HG02981 (cell line): ENCODE measurements at regions not wholly inside any gene's neighbourhood (a gene's known extent, or its start where the extent isn't known, plus 50 kb on each side); places are given as distances from the start of the nearest gene placed in this dataset.
"Not testable (repeated sequence)": the region's sequence is repeated elsewhere in the genome, so short reads cannot be mapped to it uniquely, and the experiment has no call there.

ENCODE experiments used
- ATAC-seq: cut with Tn5 transposase; IDR thresholded peaks from one replicate; pipeline ENCODE4 v1.9.1; 2021; ENCODE audit warnings: mild to moderate bottlenecking, moderate library complexity; ENCODE audit not compliant: unreplicated experiment

DNA sequence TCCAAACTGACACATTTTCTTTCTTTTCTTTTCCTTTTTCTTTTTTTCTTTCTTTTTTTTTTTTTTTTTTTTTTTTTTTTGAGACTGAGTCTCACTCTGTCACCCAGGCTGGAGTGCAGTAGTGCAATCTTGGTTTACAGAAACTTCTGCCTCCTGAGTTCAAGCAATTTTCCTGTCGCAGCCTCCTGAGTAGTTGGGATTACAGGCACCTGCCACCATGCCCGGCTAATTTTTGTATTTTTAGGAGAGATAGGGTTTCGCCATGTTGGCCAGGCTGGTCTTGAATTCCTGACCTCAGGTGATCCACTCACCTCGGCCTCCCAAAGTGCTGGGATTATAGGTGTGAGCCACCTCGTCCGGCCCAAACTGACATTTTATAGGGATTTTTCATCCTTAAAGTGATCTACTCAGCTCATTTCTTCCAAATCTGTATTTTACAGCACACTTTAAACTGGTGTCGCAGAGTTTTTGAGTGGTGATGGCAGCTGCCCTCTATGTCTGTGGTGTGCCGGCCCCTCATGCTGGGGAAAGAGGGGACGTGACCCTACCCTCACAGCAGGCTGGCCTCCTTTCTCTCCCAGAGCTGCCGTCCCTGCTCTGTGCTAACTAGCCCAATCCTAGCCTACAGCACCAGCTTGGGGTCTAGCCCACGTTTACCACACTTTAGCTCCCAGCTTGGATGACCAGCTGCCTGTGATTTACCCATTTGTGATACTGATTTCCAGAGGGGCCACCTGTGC, 211.9 kb upstream of the HAAO start:
- not testable (repeated sequence) for ATAC-seq

DNA sequence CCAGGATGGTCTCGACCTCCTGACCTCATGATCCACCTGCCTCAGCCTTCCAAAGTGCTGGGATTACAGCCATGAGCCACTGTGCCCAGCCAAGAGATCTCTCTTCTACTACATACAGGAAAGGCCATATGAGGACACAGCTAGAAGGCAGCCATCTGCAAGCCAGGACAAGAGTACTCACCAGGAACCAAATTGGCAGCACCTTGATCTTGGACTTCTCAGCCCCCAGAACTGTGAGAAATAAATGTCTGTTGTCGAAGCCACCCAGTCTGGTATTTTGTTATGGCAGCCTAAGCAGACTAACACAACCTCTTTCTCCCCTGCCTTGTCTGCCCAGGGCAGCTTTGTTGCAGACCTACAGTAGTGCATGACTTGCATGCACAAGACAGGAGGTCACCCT, 211.3 kb upstream of the HAAO start:
- ATAC-seq: no peak

DNA sequence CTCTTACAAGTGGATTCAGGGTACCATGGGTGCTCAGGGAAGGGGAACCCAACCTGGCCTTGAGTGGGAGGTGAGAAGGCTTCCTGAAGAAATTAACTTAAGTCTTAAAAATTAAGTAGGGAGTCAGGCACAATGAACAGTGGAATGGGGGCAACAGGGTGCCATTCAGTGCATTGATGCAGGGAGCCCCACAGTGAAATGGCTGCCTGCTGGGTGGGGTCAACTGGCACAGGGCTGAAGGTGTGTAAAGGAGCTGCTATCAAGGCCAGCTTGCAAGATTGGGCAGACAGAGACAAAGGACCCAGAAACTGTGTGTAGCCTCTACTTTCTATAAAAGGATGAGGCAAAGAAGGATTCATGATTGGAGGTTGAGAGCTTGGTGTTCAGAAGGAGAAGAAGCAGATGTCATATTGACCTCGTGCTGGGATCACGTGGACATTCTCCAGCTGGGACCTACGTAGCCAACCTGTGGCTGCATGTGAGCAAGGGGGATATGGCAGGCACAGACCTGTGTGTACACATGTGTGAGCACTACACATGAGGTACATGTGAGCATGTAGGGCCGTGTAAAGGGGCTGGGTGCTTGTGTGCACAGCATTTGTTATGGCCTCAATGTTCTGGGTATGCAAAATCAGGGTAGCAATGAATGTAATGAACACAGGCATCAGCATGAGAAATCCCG, 209.5 kb upstream of the HAAO start:
- no peak for ATAC-seq

DNA sequence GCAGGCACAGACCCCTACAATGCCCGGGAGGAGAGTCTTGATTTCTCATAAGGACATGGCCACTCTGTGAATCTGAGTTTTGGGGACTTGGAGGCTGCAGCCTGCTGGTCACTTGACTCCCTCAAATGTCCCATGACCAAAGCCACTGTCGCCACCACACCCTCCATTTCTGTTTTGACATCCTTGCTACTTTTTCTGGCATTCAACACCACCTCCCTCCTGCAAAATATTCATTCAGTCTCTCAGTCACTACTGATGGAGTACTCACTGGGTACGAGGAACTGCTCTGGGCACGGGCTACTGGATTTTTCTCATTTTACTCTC, 208.6 kb upstream of the HAAO start:
- ATAC-seq: no peak

DNA sequence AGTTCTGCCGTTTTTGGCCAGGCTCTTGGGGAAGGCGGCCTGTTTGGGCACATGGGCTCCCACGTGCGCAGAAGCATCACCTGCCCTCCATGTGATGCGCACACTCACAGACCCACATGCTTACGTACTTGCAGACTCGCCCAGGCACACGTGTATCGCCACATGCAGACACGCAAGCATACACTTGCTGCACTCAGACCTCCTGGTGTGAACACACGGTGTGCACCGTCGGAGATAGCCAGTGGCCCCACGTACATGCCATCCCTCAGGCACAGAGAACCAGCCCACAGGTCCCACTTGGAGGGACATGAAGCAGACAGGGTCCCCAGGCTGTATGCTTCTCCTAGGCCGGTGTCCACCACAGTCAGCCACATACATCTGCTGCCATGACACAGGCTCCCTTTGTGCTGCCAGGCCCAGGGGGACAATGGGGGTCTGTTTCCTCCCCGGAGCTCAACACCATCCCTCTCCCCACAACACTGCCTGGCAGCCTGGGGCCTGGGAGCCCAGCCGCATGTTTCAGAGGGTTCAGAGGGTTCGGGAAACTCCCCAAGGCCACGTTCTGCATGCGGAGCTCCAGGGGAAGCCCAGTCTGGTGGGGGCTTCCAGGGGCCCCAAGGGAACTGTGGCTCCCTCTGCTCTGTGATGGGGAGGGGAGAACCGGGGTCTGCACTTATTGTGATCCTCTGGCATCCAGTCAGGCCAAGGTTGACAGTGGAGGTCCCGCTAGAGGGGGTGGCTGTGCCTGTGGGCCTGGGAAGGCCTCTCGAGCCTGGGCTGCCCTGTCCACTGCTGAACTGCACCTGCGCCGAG, 208.1 kb upstream of the HAAO start:
- no peak for ATAC-seq

DNA sequence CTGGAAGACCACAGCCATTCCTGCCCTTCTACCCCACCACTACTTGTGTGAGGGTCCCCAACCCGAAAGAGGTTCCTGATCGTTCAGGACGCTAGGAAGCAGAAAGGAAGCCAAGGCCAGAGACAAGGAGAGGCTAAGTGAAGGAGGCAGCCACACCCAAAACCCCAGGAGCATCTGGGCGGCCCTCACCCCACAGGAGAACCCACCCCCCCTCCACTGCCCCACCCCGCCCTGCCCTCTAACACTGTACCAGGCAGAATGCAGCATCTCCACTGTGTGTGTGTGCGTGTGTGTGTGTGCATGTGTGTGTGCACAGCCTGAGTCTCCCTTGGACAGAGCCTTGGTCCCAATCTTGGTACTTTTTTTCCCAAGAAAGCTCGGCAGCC, 207.5 kb upstream of the HAAO start:
- no peak for ATAC-seq

DNA sequence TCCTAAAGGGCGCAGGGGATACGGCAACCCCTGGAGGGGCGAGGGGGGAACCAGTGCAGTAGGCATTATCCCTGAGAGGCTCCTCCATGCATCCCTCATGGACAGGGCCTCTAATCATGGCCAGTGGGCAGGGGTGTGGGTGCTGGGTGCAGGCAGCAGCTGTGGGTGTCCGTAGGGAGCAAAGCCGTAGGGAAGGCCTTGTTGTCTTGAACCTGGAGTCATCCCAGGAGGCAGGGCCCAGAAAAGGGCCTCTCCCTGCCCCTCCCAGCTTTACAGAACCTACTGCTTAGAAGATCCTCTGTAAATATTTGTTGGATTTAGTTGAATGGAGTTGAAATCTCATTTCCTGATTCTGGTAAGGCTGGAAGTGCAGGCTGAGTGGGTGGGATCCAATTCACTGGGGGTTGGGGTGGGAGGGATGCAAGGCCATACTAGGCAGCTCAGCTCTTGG, 207.0 kb upstream of the HAAO start:
- ATAC-seq: no peak

DNA sequence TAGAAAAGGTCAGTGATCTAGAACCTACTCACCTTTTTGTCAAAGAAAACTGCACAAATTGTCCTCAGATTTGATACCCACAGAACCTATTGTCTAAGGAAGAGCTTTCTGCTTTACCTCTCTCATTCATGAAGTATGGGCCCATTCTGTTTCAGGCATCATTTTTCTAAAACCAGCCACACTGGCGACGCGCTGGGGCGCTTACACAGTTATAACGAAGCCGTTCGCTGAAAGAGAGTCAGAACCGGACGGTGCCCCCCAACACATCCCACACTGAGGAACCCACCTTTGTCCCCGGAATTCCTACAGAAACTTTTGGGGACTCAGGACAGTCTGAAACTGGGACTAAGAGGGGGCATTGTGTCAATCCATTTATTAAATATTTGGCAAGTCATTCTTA, 206.3 kb upstream of the HAAO start:
- no peak for ATAC-seq

DNA sequence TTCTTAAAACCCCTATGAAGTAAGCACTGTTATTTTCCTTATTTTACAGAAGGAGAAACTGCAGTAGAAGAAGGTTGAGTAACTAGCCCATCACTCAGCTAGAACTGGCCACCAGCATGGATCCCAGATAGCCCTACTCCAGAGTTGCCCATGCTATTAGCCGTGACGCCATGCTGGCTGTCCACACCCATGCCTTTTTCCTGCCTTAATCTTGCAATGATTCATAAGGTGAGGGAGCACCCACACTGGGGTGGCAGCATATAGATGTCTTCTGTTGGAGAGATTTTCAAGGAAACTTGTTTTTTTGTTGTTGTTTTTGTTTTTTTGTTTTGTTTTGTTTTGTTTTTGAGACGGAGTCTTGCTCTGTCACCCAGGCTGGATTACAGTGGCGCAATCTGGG, 204.1 kb upstream of the HAAO start:
- no peak for ATAC-seq

DNA sequence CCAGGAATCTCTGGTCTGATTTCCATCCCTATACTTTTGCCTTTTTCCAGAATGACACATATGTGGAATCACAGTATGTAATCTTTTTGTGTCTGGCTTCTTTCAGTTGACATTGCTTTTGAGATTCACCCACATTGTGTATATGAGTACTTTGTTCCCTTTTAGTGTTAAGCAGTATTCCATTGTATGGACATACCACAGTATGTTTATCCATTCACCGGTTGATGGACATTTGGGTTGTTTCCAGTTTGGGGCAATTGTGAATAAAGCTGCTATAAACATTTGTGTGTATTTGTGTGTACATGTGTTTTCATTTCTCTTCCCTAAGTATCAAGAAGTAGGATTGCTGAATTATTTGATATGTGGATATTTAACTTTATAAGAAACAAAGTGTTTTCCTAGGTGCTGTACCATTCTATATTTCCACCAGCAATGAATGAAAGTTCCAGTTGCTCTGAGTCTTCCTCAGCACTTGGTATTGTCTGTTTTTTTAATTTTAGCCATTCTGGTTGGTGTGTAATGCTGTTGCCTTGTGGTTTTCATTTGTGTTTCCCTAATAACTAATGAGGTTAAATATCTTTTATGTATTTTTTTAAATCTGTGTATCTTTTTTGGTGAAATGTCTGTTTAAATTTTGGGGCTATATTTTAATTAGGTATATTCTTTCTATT, 203.5 kb upstream of the HAAO start:
- no peak for ATAC-seq

DNA sequence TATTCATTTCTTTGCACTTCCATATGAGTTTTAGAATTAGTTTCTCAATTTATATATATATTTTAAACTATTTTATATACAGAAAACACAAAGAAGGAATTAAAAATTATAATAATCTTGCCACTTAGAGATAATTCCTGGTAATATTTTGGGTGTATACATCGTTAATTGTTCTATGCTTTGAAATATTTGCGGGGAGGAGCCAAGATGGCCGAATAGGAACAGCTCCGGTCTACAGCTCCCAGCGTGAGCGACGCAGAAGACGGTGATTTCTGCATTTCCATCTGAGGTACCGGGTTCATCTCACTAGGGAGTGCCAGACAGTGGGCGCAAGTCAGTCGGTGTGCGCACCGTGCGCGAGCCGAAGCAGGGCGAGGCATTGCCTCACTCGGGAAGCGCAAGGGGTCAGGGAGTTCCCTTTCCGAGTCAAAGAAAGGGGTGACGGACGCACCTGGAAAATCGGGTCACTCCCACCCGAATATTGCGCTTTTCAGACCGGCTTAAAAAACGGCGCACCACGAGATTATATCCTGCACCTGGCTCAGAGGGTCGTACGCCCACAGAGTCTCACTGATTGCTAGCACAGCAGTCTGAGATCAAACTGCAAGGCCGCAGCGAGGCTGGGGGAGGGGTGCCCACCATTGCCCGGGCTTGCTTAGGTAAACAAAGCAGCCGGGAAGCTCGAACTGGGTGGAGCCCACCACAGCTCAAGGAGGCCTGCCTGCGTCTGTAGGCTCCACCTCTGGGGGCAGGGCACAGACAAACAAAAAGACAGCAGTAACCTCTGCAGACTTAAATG, 197.1 kb upstream of the HAAO start:
- not testable (repeated sequence) for ATAC-seq

DNA sequence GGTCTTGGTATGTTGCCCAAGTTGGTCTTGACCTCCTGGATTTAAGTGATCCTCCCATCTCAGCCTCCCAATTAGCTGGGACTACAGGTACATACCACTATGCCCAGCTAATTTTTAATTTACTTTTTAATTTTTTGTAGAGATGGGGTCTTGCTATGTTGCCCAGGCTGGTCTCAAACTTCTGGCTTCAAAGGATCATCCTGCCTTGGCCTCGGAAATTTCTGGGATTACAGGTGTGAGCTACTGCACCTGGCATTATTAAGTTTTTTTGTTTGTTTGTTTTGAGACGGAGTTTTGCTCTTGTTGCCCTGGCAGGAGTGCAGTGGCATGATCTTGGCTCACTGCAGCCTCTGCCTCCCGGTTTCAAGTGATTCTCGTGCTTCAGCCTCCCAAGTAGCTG, 195.7 kb upstream of the HAAO start:
- ATAC-seq: not testable (repeated sequence)

DNA sequence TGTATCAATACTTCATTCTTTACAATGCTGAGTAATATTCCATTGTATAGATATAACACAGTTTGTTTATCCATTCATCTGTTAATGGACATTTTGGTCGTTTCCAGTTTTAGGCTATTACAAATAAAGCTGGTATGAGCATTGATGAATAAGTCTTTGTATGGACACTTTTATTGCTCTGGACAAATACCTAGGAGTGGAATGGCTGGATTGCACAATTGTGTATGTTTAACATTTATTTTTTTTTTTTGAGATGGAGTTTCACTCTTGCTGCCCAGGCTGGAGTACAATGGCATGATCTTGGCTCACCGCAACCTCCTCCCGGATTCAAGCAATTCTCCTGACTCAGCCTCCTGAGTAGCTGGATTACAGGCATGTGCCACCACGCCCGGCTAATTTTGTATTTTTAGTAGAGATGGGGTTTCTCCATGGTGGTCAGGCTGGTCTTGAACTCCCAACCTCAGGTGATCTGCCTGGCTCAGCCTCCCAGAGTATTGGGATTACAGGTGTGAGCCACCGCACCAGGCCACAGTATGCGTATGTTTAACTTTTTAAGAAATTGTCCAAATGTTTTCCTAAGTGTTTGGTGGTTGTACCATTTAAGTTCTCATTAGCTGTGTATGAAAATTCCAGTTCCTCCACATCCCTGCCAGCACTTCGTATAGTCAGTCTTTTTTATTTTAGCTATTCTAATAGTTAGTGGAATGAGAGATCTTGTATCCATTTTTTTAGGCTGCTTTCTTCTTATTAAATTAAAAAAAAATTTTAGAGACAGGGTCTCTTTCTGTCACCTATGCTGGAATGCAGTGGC, 194.9 kb upstream of the HAAO start:
- no peak for ATAC-seq

DNA sequence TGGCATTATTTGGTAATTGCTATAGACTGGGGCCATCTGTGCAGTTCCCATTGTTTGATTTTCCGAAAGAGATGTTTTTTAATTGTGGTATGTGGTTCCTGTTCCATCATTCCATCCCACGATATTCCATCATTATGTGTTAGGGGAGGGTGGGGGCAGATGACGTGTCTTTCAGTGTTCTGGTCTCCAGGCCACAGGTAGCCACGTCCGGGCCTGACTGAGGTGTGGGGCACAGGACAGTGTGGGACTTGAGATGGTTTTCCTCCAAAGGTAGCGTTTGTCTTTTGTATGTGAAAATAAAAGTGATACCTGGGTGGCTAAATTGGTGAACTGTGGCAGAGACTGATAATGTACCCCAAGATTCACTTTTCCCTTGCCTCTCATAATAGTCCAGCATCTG, 192.2 kb upstream of the HAAO start:
- no peak for ATAC-seq

DNA sequence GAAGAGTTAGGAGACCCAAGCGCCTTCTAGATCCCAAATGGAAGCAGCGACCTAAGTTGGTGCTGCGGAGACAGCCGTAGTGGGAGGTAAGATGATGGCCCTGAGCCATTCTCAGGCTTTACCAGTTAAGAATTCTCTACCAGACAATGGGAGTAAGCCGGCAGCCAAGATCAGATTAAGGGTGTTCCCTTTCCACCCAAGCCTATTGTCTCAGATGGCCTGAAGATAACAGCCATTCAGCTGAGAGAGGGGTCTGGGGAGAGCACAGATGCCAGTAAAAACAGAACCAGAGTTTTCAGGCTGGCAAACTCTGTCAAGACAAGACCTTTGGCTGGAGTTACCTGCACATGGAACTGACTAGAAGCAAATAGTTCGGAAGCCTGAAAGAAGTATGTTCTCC, 191.7 kb upstream of the HAAO start:
- no peak for ATAC-seq

DNA sequence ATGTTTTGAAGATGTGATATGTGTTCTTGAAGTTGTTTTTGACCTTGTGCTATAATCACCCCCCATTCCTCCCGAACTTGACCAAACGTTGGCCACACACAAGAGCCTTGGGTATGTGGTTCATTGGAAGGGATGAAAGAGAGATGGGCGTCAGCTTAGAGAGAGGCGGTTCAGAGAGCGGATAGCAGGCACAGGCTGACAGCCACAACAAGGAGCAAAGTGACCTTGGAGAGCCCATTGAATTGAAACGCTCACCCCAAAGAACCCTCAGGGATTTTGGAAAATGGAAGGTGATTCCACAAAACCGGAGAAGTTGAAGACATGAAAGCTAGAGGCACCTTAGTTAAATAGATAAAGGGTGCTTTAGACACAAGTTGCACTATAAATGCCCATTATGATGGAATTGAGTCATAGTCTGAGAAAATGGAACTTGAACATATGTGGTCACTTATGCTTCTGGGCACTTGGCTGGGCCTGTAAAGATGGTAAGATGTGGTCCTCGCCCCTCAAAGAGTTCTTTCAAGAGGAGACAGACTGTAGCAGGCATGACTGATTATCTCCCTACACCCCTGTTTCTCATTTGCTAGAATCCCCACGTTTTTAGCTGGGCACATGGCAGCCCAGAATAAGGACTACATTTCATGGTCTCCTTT, 188.5 kb upstream of the HAAO start:
- no peak for ATAC-seq

DNA sequence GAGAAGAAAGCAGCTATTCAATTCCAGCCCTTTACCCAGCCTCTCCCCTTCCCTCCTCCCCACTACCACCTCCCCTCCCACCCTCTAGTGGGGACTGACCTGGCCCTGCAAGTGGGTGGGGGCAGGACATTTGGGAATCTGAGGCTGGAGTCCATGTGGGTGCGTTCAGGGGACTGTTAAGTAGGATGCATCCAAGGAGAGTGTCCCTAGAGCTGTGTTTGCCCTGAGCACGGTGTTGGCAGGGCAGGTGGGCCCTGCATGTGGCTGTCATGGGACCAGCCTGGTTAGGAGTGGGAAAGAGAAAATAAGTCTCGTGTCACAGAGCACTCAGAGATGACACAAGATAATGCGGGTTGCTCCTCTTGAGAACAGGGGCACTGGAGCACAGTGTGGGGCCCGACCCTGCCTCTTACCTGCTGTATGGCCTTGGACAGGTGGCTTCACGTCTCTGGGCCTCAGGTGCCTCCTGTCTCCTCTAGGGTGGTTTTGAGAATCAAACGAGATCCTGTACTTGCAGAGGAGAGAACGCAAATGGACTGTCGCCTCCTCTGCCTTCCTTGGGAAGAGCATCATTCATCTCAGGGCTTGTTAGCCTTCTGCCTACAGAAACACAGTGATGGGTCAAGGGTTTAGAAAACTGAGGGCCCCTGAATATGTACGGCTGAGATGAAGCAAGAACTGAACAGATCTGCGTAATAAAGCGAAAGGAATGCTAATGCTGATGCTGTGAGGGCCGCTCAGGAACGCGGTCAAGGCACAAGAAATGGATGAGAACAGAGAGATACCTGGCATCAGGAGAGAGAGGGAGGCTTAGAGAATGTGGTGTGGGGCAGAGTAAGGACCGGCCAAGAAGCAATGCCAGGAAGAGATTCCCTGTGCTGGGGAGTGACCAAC, 187.7 kb upstream of the HAAO start:
- no peak for ATAC-seq

DNA sequence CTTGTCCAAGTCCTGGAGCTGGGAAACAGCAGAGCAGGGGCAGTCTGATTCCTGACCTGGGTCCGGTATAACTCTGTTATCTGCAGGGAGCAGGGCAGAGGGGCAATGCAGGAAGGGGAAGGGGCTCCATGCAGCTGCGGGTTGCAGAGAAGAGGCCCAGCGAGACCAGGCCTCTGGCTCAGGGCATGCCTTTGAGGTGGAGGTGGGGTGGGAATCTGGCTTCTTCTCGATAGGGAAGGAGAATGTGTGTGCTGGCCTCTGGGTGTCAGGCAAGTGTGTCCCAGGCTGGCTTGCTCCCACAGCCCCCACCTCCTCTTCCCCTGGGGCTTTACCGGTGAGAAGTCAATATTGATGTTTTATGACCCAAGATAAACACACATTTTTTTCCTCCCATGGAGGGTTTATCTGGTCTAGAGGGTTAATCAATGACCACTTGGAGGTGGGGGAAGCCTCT, 187.1 kb upstream of the HAAO start:
- no peak for ATAC-seq
